IPS-18a (cell line): ENCODE measurements at regions not wholly inside any gene's neighbourhood (a gene's known extent, or its start where the extent isn't known, plus 50 kb on each side); places are given as distances from the start of the nearest gene placed in this dataset.

Experiments used
- H3K27ac ChIP-seq: one replicate; pipeline ENCODE4 v1.5.1; 2013; ENCODE audit warnings: low read length
- H3K27me3 ChIP-seq: one replicate; pipeline ENCODE4 v1.6.1; 2013; ENCODE audit warnings: mild to moderate bottlenecking, low read length; ENCODE audit not compliant: control insufficient read depth, insufficient read depth
- H3K36me3 ChIP-seq: one replicate; pipeline ENCODE4 v1.6.1; 2013; ENCODE audit warnings: low read depth, low read length; ENCODE audit not compliant: control insufficient read depth
- H3K4me1 ChIP-seq: one replicate; pipeline ENCODE4 v1.6.1; 2013; ENCODE audit warnings: low read depth, low read length; ENCODE audit not compliant: control insufficient read depth
- H3K4me3 ChIP-seq: one replicate; pipeline ENCODE4 v1.5.1; 2013; ENCODE audit warnings: low read length
- H3K9ac ChIP-seq: one replicate; pipeline ENCODE4 v1.6.1; 2013; ENCODE audit warnings: mild to moderate bottlenecking, low read length, moderate library complexity
- H3K9me3 ChIP-seq: one replicate; pipeline ENCODE4 v1.6.1; 2013; ENCODE audit warnings: low read depth, low read length; ENCODE audit not compliant: control insufficient read depth

GRCh38 chr3:55320928-55321327 is 166.2 kb downstream of the WNT5A start:
- no peaks in the 10 kb centered on the region for H3K36me3 ChIP-seq
- no peaks in the 10 kb centered on the region for H3K27me3 ChIP-seq
- H3K9me3 ChIP-seq, result no peaks in the 10 kb centered on the region
- H3K27ac ChIP-seq, result no peak overlapping the region
- H3K9ac ChIP-seq, result no peak overlapping the region
- no peak overlapping the region for H3K4me3 ChIP-seq
- no peaks in the 10 kb centered on the region for H3K4me1 ChIP-seq

GRCh38 chr3:55315396-55315795 is 171.7 kb downstream of the WNT5A start:
- Histone ChIP-seq H3K36me3 (no peaks in the 10 kb centered on the region), H3K27ac (no peak overlapping the region), H3K27me3 (no peaks in the 10 kb centered on the region), H3K4me3 (no peak overlapping the region), H3K4me1 (no peaks in the 10 kb centered on the region), H3K9ac (no peak overlapping the region), H3K9me3 (no peaks in the 10 kb centered on the region)

- H3K9ac ChIP-seq, result no peak overlapping the region
Measured at GRCh38 chr3:55313666-55314065, 173.4 kb downstream of the WNT5A start.

GRCh38 chr3:55309336-55309735 is 177.8 kb downstream of the WNT5A start:
- Histone ChIP-seq H3K9ac (no peak overlapping the region), H3K4me3 (no peak overlapping the region), H3K27me3 (no peaks in the 10 kb centered on the region), H3K4me1 (no peaks in the 10 kb centered on the region), H3K9me3 (no peaks in the 10 kb centered on the region), H3K27ac (no peak overlapping the region), H3K36me3 (no peaks in the 10 kb centered on the region)

More at GRCh38 chr3:55313666-55314065, 173.4 kb downstream of the WNT5A start:
- no peaks in the 10 kb centered on the region for H3K4me1 ChIP-seq
- no peak overlapping the region for H3K27ac ChIP-seq
- H3K36me3 ChIP-seq, result no peaks in the 10 kb centered on the region
- no peaks in the 10 kb centered on the region for H3K9me3 ChIP-seq
- H3K4me3 ChIP-seq, result no peak overlapping the region
- H3K27me3 ChIP-seq, result no peaks in the 10 kb centered on the region

GRCh38 chr3:55307622-55308021 is 179.5 kb downstream of the WNT5A start:
- H3K27ac ChIP-seq, result no peak overlapping the region
- no peaks in the 10 kb centered on the region for H3K36me3 ChIP-seq
- no peaks in the 10 kb centered on the region for H3K9me3 ChIP-seq
- no peak overlapping the region for H3K4me3 ChIP-seq
- H3K27me3 ChIP-seq, result no peaks in the 10 kb centered on the region
- no peaks in the 10 kb centered on the region for H3K4me1 ChIP-seq
- no peak overlapping the region for H3K9ac ChIP-seq

- Histone ChIP-seq H3K27me3 (no peaks in the 10 kb centered on the region), H3K36me3 (no peaks in the 10 kb centered on the region), H3K27ac (no peak overlapping the region), H3K4me3 (no peak overlapping the region), H3K9me3 (no peaks in the 10 kb centered on the region), H3K4me1 (no peaks in the 10 kb centered on the region), H3K9ac (no peak overlapping the region)
Measured at GRCh38 chr3:55305696-55306485, 181.2 kb downstream of the WNT5A start.

GRCh38 chr3:55300701-55301100 is 186.4 kb downstream of the WNT5A start:
- H3K4me1 ChIP-seq, result no peaks in the 10 kb centered on the region
- no peak overlapping the region for H3K9ac ChIP-seq
- H3K9me3 ChIP-seq, result no peaks in the 10 kb centered on the region
- no peak overlapping the region for H3K4me3 ChIP-seq
- no peak overlapping the region for H3K27ac ChIP-seq
- no peaks in the 10 kb centered on the region for H3K27me3 ChIP-seq
- no peaks in the 10 kb centered on the region for H3K36me3 ChIP-seq

- H3K27ac ChIP-seq, result no peak overlapping the region
- no peaks in the 10 kb centered on the region for H3K9me3 ChIP-seq
- H3K4me1 ChIP-seq, result peaks cover 2% of the 10 kb centered on the region
- no peaks in the 10 kb centered on the region for H3K27me3 ChIP-seq
- H3K4me3 ChIP-seq, result no peak overlapping the region
- H3K9ac ChIP-seq, result no peak overlapping the region
- no peaks in the 10 kb centered on the region for H3K36me3 ChIP-seq
Measured at GRCh38 chr3:55297706-55298105, 189.4 kb downstream of the WNT5A start.

- no peak overlapping the region for H3K9ac ChIP-seq
- H3K4me1 ChIP-seq, result peaks cover 7% of the 10 kb centered on the region
- no peaks in the 10 kb centered on the region for H3K9me3 ChIP-seq
- H3K4me3 ChIP-seq, result no peak overlapping the region
- no peaks in the 10 kb centered on the region for H3K27me3 ChIP-seq
- H3K27ac ChIP-seq, result no peak overlapping the region
- no peaks in the 10 kb centered on the region for H3K36me3 ChIP-seq
Measured at GRCh38 chr3:55297245-55297644, 189.9 kb downstream of the WNT5A start.

GRCh38 chr3:55296791-55297190 is 190.3 kb downstream of the WNT5A start:
- H3K27ac ChIP-seq, result no peak overlapping the region
- no peaks in the 10 kb centered on the region for H3K9me3 ChIP-seq
- H3K4me1 ChIP-seq, result peaks cover 11% of the 10 kb centered on the region
- H3K9ac ChIP-seq, result no peak overlapping the region
- no peaks in the 10 kb centered on the region for H3K27me3 ChIP-seq
- H3K36me3 ChIP-seq, result no peaks in the 10 kb centered on the region
- no peak overlapping the region for H3K4me3 ChIP-seq

- no peak overlapping the region for H3K4me3 ChIP-seq
Measured at GRCh38 chr3:55296030-55296429, 191.1 kb downstream of the WNT5A start.

GRCh38 chr3:55294557-55294956 is 192.5 kb downstream of the WNT5A start:
- peaks cover 11% of the 10 kb centered on the region for H3K4me1 ChIP-seq
- no peaks in the 10 kb centered on the region for H3K9me3 ChIP-seq
- no peak overlapping the region for H3K4me3 ChIP-seq
- no peaks in the 10 kb centered on the region for H3K27me3 ChIP-seq
- H3K9ac ChIP-seq, result no peak overlapping the region
- H3K36me3 ChIP-seq, result no peaks in the 10 kb centered on the region
- H3K27ac ChIP-seq, result no peak overlapping the region

More at GRCh38 chr3:55296030-55296429, 191.1 kb downstream of the WNT5A start:
- Histone ChIP-seq H3K4me1 (peaks cover 11% of the 10 kb centered on the region), H3K9me3 (no peaks in the 10 kb centered on the region), H3K27ac (no peak overlapping the region), H3K27me3 (no peaks in the 10 kb centered on the region), H3K36me3 (no peaks in the 10 kb centered on the region), H3K9ac (no peak overlapping the region)
